ENCODE measurements at regions not wholly inside any gene's neighbourhood (a gene's known extent, or its start where the extent isn't known, plus 50 kb on each side); places are given as distances from the start of the nearest gene placed in this dataset.

GRCh38 chr12:41684997-41685396 is 459.7 kb downstream of the GXYLT1 start:
- Histone ChIP-seq H3K9ac (no peak overlapping the region), H3K4me3 (IDR thresholded peaks at IDR 0.05; ENCODE audit: insufficient read depth, low read depth, low read length) (no peak overlapping the region), H3K27me3 (ENCODE audit: insufficient read depth, low read depth) (no peaks in the 10 kb centered on the region), H2AFZ (ENCODE audit: low read depth) (no peak overlapping the region), H3K36me3 (ENCODE audit: insufficient read depth) (no peaks in the 10 kb centered on the region), H3K4me2 (no peak overlapping the region), H3K79me2 (ENCODE audit: insufficient read depth, low read depth) (no peaks in the 10 kb centered on the region), H3K27ac (no peak overlapping the region), H4K20me1 (ENCODE audit: insufficient read depth) (no peaks in the 10 kb centered on the region), H3K4me1 (ENCODE audit: low read depth, poor library complexity, severe bottlenecking) (no peaks in the 10 kb centered on the region)
- no peak for TF ChIP-seq CTCF (conservative IDR thresholded peaks at IDR 0.05; ENCODE audit: low read depth, low read length)

GRCh38 chr12:41683513-41684240 is 461.0 kb downstream of the GXYLT1 start:
- no peak overlapping the region for H2AFZ ChIP-seq (ENCODE audit: low read depth)
- no peaks in the 10 kb centered on the region for H3K4me1 ChIP-seq (ENCODE audit: low read depth, poor library complexity, severe bottlenecking)
- H3K36me3 ChIP-seq (ENCODE audit: insufficient read depth) = no peaks in the 10 kb centered on the region
- TF ChIP-seq CTCF (conservative IDR thresholded peaks at IDR 0.05; ENCODE audit: low read depth, low read length) = no peak
- no peak overlapping the region for H3K4me3 ChIP-seq (IDR thresholded peaks at IDR 0.05; ENCODE audit: insufficient read depth, low read depth, low read length)
- no peaks in the 10 kb centered on the region for H4K20me1 ChIP-seq (ENCODE audit: insufficient read depth)
- no peaks in the 10 kb centered on the region for H3K79me2 ChIP-seq (ENCODE audit: insufficient read depth, low read depth)
- H3K27ac ChIP-seq = no peak overlapping the region
- no peak overlapping the region for H3K9ac ChIP-seq
- no peaks in the 10 kb centered on the region for H3K27me3 ChIP-seq (ENCODE audit: insufficient read depth, low read depth)
- H3K4me2 ChIP-seq = no peak overlapping the region

GRCh38 chr12:41683023-41683422 is 461.7 kb downstream of the GXYLT1 start:
- no peak overlapping the region for H2AFZ ChIP-seq (ENCODE audit: low read depth)
- H4K20me1 ChIP-seq (ENCODE audit: insufficient read depth) = no peaks in the 10 kb centered on the region
- no peaks in the 10 kb centered on the region for H3K36me3 ChIP-seq (ENCODE audit: insufficient read depth)
- no peaks in the 10 kb centered on the region for H3K27me3 ChIP-seq (ENCODE audit: insufficient read depth, low read depth)
- H3K9ac ChIP-seq = no peak overlapping the region
- no peak overlapping the region for H3K27ac ChIP-seq
- no peak for TF ChIP-seq CTCF (conservative IDR thresholded peaks at IDR 0.05; ENCODE audit: low read depth, low read length)
- no peak overlapping the region for H3K4me3 ChIP-seq (IDR thresholded peaks at IDR 0.05; ENCODE audit: insufficient read depth, low read depth, low read length)
- H3K79me2 ChIP-seq (ENCODE audit: insufficient read depth, low read depth) = no peaks in the 10 kb centered on the region
- H3K4me2 ChIP-seq = no peak overlapping the region
- H3K4me1 ChIP-seq (ENCODE audit: low read depth, poor library complexity, severe bottlenecking) = no peaks in the 10 kb centered on the region

DNA sequence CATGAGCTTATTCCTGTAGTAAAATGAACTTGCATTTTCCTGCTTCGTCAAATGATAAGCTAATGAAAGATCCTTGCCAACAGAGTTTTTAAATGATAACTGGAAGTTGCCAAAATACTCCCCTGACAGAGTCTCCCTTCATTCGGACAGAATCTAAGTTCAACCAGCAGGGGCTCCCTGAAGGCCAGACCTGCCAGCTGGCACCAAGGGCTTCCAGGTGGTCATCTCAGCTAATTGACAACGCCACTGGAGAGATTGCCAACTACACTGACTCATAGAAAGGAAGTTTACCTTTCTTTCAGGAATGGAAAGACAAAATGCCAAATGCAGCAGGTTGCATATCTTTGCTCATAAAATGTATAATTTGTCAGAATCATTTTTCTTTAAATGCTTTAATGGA is 462.8 kb downstream of the GXYLT1 start:
- Histone ChIP-seq H4K20me1 (ENCODE audit: insufficient read depth) (no peaks in the 10 kb centered on the region), H3K27me3 (ENCODE audit: insufficient read depth, low read depth) (no peaks in the 10 kb centered on the region), H2AFZ (ENCODE audit: low read depth) (no peak overlapping the region), H3K36me3 (ENCODE audit: insufficient read depth) (no peaks in the 10 kb centered on the region), H3K4me2 (no peak overlapping the region), H3K27ac (no peak overlapping the region), H3K4me1 (ENCODE audit: low read depth, poor library complexity, severe bottlenecking) (no peaks in the 10 kb centered on the region), H3K79me2 (ENCODE audit: insufficient read depth, low read depth) (no peaks in the 10 kb centered on the region), H3K4me3 (IDR thresholded peaks at IDR 0.05; ENCODE audit: insufficient read depth, low read depth, low read length) (no peak overlapping the region), H3K9ac (no peak overlapping the region)
- TF ChIP-seq CTCF (conservative IDR thresholded peaks at IDR 0.05; ENCODE audit: low read depth, low read length) = no peak
